ENCODE measurements at regions not wholly inside any gene's neighbourhood (a gene's known extent, or its start where the extent isn't known, plus 50 kb on each side); places are given as distances from the start of the nearest gene placed in this dataset.

DNA sequence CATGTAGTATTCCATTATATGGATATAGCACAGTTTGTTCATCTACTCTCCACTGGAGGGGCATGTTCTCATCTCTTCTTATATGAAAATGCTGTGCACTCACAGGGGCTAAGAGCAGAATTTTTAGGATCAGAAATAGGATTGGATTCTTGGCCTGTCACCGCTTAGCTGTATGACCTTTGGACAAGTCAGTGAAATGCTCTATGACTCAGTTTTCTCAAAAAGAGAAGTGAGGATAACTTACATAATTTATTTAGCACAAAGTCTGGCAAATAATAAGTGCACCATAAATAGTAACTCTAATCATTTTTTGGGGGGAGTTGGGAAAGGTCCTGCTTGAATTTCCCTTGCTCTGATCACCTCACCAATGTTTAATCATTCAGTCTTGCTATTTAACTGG is 103.7 kb upstream of the LRIG1 start:
- no peak for TF ChIP-seq POLR2A (IDR thresholded peaks at IDR 0.05)
- TF ChIP-seq, protein P1, sequence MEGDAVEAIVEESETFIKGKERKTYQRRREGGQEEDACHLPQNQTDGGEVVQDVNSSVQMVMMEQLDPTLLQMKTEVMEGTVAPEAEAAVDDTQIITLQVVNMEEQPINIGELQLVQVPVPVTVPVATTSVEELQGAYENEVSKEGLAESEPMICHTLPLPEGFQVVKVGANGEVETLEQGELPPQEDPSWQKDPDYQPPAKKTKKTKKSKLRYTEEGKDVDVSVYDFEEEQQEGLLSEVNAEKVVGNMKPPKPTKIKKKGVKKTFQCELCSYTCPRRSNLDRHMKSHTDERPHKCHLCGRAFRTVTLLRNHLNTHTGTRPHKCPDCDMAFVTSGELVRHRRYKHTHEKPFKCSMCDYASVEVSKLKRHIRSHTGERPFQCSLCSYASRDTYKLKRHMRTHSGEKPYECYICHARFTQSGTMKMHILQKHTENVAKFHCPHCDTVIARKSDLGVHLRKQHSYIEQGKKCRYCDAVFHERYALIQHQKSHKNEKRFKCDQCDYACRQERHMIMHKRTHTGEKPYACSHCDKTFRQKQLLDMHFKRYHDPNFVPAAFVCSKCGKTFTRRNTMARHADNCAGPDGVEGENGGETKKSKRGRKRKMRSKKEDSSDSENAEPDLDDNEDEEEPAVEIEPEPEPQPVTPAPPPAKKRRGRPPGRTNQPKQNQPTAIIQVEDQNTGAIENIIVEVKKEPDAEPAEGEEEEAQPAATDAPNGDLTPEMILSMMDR (IDR thresholded peaks at IDR 0.05) = no peak
